Fibroblast of skin of left biceps (primary cell): ENCODE measurements at regions not wholly inside any gene's neighbourhood (a gene's known extent, or its start where the extent isn't known, plus 50 kb on each side); places are given as distances from the start of the nearest gene placed in this dataset.

Experiments
- DNase-seq, 2 experiments: peaks; one replicate each; pipeline ENCODE4 v3.0.0-alpha.2; 2013; ENCODE audit warnings: low read depth in 2 of 2

DNA sequence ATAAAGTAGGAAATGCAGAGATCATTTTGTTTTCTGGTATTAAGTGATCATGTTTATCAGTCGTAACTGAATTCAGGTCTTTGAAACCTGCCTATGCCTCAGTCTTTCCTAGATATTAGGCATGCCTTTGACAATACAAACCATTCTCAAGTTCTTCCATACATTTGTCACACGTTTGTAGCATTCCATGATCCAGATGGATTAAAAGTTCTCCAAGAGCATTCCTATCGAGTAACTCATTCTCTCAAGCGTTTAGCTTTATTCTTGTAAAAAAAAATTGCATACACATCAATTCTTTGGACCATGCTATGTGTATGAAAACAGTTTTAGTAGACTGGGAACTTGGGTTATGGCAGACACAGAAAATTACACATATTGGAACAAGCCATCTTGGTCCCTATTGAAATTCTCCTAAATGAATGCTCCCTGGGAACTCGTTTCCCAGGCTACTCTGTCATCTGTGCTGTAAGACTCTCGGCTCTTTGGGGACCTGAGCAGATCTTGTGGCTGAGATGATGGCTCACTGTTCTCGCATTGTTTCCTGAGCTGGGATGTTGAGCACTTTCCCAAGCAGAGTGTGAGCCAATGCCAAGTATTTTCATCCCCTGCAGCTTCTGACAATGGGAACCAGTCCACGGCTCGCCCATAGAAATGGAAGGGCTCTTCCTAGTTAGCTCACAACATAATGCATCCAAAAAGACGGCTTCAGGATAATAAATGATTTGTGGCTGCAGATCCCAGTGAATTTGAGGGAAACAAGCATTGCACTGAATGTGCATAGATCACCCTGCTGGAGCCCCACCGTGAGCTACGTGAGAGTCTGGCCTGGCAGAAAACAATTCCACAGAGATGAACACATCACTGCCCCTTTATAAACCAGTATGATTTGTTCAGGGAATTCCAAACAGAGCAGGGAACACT lies 230.2 kb downstream of the IRX1 start:
- DNase-seq, result peak; percentile 39 to 42

GRCh38 chr5:3827624-3828023 lies 232.0 kb downstream of the IRX1 start:
- no peak for DNase-seq

- DNase-seq, result no peak
These were observed 233.1 kb downstream of the IRX1 start for GRCh38 chr5:3828761-3829160.

GRCh38 chr5:3833566-3833965 lies 237.9 kb downstream of the IRX1 start:
- DNase-seq, result no peak

DNA sequence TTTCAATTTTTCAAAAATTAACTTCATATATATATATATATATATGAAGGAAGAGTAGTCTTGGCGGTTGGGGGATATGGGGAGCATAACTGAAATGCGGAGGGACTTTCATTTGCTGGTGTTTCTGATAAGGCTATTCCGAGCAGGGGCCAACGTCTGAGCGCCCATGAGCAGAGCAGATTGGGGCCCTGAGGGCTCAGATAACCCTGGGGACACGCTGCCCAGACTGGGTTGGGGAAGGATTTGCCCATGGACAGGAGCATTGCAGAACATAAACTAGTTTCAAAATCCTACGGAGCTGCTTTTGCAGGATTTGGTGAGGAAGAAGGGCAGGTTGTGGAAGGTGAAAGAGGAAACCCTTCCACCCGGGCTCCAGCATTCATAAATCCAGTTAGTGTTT lies 240.2 kb downstream of the IRX1 start:
- no peak for DNase-seq

DNA sequence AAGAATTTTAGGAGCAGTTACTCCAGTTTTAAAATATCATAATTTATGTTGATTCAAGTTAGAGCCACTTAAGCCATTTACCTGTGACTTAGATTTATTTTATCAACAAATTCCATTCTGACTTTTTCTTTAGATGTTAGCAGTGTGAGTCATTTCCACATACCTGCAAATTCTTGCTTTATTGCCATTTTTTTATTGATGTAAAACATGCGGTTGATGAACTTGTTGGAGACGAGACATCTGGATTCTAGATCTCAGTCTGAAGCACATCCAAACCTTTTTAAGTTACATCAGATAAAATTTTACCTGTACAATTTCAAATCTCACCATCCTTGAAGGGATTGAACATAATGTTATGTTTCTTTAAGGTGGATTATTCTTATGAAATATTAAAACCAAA lies 240.9 kb downstream of the IRX1 start:
- no peak for DNase-seq

DNA sequence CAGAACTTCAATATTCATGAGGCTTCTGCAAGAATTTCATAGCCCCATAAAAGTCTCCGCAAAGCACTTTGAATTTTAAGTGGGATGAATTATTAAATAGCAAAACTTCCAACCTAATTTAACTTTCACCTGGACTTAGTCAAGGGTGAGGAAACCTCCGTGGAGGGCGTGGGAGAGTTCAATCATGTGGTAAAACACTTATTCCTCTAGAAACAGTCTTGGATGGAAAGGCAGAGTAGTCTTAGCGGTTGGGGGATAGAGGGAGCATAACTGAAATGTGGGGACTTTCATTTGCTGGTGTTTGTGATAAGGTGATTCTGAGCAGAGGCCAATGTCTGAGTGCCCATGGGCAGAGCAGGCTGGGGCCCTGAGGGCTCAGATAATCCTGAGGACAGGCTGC lies 241.9 kb downstream of the IRX1 start:
- DNase-seq, result no peak

- DNase-seq, result no peak
These were observed 243.5 kb downstream of the IRX1 start for GRCh38 chr5:3839151-3839550.

DNA sequence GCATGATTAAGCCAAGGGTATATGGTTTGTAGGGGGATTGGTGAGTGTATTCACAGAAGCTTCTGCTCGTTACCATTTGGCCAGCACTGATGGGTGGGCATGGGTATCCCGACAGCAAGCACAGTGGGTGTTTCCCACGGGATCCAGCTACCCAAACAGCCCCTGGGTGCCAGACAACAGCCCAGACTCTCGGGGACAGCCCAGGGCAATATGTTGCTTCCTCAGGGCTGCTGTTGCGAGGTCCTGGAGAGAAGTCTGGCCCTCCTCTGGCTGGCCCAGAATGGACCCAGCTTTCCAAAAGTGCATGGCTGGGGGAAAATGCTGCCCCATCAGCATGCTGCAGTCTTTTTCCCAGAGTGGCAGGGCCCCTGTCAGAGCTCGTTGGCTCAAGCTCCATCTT lies 247.0 kb downstream of the IRX1 start:
- no peak for DNase-seq

DNA sequence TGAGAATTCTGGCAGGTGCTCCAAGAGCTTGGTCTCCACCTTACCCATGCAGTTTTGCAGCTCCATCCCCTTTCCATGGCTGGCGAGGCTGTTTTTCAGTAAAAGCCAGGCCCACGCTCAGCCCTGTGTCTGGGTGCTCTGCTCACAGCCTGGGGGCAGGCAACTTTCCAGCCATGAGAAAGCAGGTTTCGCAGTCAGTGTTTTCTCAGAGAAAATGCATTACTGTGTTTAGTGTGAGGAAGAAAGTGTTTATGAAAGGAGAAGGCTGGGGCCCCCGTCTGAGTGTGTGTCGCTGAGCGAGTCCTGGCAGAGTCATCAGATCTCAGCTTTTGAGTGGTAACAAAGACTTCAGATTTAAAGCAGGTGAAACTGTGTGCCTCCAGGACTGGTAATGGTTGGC lies 248.1 kb downstream of the IRX1 start:
- DNase-seq, result no peak

DNA sequence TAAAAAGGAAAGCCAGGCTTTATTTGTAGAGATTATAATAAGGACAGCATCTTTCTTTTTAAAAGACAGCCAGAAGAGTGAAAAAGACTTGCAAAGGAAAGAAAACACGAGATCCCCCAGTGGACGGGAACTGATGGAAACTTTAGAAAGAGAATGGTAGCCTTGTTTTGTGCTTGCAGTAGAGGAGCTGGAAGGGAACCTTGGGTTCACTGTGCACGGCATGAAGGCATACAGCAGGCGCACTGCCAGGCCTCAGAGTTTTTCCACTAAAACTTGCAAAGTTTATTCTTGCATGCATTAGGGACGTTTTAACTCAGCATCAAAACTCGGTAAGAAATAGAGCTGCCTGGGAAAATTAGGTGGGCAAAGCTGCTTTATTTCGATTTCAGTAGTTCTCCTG lies 248.6 kb downstream of the IRX1 start:
- no peak for DNase-seq

GRCh38 chr5:3845230-3845629 lies 249.6 kb downstream of the IRX1 start:
- DNase-seq, result peak in 1 of 2 experiments; percentile 2

GRCh38 chr5:3852161-3852916 lies 256.7 kb downstream of the IRX1 start:
- no peak for DNase-seq

- DNase-seq, result no peak
These were observed 257.7 kb downstream of the IRX1 start for GRCh38 chr5:3853362-3853761.

- DNase-seq, result no peak
These were observed 258.7 kb downstream of the IRX1 start for GRCh38 chr5:3854188-3854821.

DNA sequence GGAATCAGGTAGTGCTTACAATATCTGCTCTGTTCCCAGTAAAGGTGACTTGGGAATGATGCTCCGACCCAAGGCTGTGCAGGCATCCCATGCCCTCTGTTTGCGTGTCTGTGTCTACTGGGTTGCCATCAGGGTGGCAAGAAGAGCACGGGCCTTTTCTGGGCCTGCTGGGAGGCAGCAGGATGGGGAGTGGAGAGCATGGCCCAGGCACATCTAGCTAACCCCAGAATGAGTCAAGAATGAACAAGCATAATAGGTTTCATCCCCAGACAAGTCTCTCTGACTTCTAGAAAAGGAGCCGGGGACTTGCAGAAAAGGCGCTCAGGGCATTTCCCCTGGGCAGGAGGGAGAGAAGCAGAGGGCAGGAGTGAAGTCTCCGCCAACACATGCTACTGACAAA lies 260.4 kb downstream of the IRX1 start:
- no peak for DNase-seq

GRCh38 chr5:3858524-3858923 lies 262.9 kb downstream of the IRX1 start:
- DNase-seq, result no peak

- no peak for DNase-seq
These were observed 267.3 kb downstream of the IRX1 start for GRCh38 chr5:3862906-3863305.

DNA sequence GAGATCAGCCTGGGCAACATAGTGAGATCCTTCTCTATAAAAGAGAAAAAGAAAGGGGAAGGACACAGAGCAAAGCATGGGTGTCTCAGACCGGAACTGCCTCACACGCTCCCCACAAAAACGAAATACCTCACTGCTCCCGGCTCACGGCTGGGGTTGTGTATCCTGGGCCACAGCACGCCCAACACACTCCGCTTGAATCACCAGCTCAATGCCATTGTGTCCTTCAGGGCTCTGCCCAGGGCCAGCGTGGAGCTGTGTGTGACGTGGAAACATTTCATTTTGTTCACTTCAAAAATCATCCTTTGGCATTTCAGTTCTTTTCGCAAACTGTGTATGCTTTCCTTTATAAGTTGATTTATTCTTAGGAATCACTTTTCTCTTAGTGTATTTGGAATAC lies 279.5 kb downstream of the IRX1 start:
- no peak for DNase-seq

- no peak for DNase-seq
These were observed 282.6 kb downstream of the IRX1 start for GRCh38 chr5:3878267-3878666.

GRCh38 chr5:3883040-3883439 lies 287.4 kb downstream of the IRX1 start:
- no peak for DNase-seq
